ENCODE measurements at regions not wholly inside any gene's neighbourhood (a gene's known extent, or its start where the extent isn't known, plus 50 kb on each side); places are given as distances from the start of the nearest gene placed in this dataset.

DNA sequence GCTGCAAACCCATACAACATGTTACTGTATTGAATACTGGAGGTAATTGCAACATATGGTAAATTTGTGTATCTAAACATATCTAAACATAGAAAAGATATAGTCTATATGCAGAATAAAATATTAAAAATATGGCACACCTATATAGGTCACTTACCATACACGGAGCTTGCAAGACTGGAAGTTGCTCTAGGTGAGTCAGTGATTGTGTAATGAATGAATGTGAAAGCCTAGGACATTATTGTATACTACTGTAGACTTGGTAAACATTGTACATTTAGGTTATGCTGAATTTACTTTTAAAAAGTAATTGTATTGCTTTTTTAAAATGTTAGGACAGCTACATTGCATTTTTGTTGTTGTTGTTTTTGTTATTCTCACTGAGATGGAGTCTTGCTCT lies 968.8 kb downstream of the TLE1 start:
- H3K27ac ChIP-seq: no peak overlapping the region
- no peak for DNase-seq (ENCODE audit: low spot score)
- H3K4me2 ChIP-seq: no peak overlapping the region
- no peak overlapping the region for H3K4me3 ChIP-seq
- no peaks in the 10 kb centered on the region for H3K9me3 ChIP-seq (ENCODE audit: low read depth)
- H3K36me3 ChIP-seq: no peaks in the 10 kb centered on the region
- no peak overlapping the region for H3K27ac Mint-ChIP-seq
- no peak overlapping the region for H3K4me3 Mint-ChIP-seq
- peaks cover 3% of the 10 kb centered on the region for H3K36me3 Mint-ChIP-seq
- H3K4me1 Mint-ChIP-seq: no peaks in the 10 kb centered on the region
- no peaks in the 10 kb centered on the region for H4K20me1 ChIP-seq (ENCODE audit: low read depth)
- no peaks in the 10 kb centered on the region for H3K27me3 Mint-ChIP-seq (ENCODE audit: insufficient read depth, low read depth)
- no peak overlapping the region for H2AFZ ChIP-seq (replicated peaks)
- no peak overlapping the region for H3K9ac ChIP-seq
- H3K79me2 ChIP-seq (ENCODE audit: low read depth): no peaks in the 10 kb centered on the region
- TF ChIP-seq, protein P1, sequence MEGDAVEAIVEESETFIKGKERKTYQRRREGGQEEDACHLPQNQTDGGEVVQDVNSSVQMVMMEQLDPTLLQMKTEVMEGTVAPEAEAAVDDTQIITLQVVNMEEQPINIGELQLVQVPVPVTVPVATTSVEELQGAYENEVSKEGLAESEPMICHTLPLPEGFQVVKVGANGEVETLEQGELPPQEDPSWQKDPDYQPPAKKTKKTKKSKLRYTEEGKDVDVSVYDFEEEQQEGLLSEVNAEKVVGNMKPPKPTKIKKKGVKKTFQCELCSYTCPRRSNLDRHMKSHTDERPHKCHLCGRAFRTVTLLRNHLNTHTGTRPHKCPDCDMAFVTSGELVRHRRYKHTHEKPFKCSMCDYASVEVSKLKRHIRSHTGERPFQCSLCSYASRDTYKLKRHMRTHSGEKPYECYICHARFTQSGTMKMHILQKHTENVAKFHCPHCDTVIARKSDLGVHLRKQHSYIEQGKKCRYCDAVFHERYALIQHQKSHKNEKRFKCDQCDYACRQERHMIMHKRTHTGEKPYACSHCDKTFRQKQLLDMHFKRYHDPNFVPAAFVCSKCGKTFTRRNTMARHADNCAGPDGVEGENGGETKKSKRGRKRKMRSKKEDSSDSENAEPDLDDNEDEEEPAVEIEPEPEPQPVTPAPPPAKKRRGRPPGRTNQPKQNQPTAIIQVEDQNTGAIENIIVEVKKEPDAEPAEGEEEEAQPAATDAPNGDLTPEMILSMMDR (IDR thresholded peaks at IDR 0.05): no peak
- no peak for TF ChIP-seq EZH2 (IDR thresholded peaks at IDR 0.05)
- no peak for TF ChIP-seq EZH2phosphoT487 (IDR thresholded peaks at IDR 0.05)
- no peaks in the 10 kb centered on the region for H3K4me1 ChIP-seq
- H3K27me3 ChIP-seq: no peaks in the 10 kb centered on the region
- no peaks in the 10 kb centered on the region for H3F3A ChIP-seq (ENCODE audit: low read depth)
- peaks cover 14% of the 10 kb centered on the region for H3K9me3 Mint-ChIP-seq

DNA sequence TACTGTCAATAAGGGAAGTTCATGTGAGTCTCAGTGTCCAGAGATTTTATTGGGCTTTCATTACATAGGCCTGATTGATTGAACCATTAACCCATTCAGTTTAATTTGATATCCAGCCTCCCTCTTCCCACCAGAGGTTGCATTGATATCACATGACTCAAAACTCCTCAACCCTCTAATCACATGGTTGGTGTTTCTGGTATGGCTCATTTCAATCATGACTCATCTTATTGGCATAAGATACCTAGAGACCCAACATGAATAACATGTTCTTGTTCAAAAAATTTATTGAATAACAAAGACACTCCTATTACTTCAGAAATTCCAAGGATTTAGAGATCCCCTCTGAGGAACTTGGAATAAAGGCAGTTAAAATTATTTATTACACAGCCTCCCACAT lies 982.2 kb downstream of the TLE1 start:
- H3K9me3 ChIP-seq (ENCODE audit: low read depth): peaks cover 6% of the 10 kb centered on the region
- no peaks in the 10 kb centered on the region for H3K36me3 ChIP-seq
- Mint-ChIP-seq H3K4me3 (no peak overlapping the region), H3K27me3 (ENCODE audit: insufficient read depth, low read depth) (no peaks in the 10 kb centered on the region), H3K4me1 (no peaks in the 10 kb centered on the region), H3K9me3 (peaks cover 34% of the 10 kb centered on the region), H3K36me3 (no peaks in the 10 kb centered on the region), H3K27ac (no peak overlapping the region)
- H3K27me3 ChIP-seq: no peaks in the 10 kb centered on the region
- H2AFZ ChIP-seq (replicated peaks): no peak overlapping the region
- no peak for DNase-seq (ENCODE audit: low spot score)
- no peaks in the 10 kb centered on the region for H3F3A ChIP-seq (ENCODE audit: low read depth)
- no peak overlapping the region for H3K4me2 ChIP-seq
- H3K27ac ChIP-seq: no peak overlapping the region
- H3K79me2 ChIP-seq (ENCODE audit: low read depth): no peaks in the 10 kb centered on the region
- no peaks in the 10 kb centered on the region for H4K20me1 ChIP-seq (ENCODE audit: low read depth)
- H3K9ac ChIP-seq: no peak overlapping the region
- H3K4me1 ChIP-seq: no peaks in the 10 kb centered on the region
- no peak overlapping the region for H3K4me3 ChIP-seq
- TF ChIP-seq EZH2 (IDR thresholded peaks at IDR 0.05): no peak
- TF ChIP-seq EZH2phosphoT487 (IDR thresholded peaks at IDR 0.05): no peak
- TF ChIP-seq, protein P1 (IDR thresholded peaks at IDR 0.05): no peak

DNA sequence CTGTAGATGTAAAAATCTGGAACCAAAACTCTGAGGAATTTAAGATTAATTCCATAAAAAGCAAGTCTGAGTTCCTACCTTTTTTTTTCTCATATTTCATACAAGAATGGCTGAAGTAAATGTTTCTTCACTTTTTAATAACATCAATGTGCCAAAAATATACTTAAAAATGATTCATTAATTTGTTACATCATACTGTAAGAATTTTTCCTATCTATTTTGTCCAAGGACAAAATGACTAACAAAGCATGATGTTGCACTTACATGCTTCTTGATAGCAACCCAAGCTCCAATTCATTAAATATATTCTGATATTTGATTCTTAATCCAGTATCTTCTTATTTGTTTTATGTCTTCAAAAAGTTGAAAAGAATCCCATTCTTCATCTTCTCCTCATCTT lies 988.3 kb downstream of the TLE1 start:
- Histone ChIP-seq H2AFZ (replicated peaks) (no peak overlapping the region), H3K9ac (no peak overlapping the region), H3K36me3 (no peaks in the 10 kb centered on the region), H3K79me2 (ENCODE audit: low read depth) (no peaks in the 10 kb centered on the region), H3F3A (ENCODE audit: low read depth) (no peaks in the 10 kb centered on the region), H3K4me1 (no peaks in the 10 kb centered on the region), H3K9me3 (ENCODE audit: low read depth) (no peaks in the 10 kb centered on the region), H3K27me3 (no peaks in the 10 kb centered on the region), H3K4me2 (no peak overlapping the region), H4K20me1 (ENCODE audit: low read depth) (no peaks in the 10 kb centered on the region), H3K4me3 (no peak overlapping the region), H3K27ac (no peak overlapping the region)
- Mint-ChIP-seq H3K4me1 (peaks cover 30% of the 10 kb centered on the region), H3K27me3 (ENCODE audit: insufficient read depth, low read depth) (no peaks in the 10 kb centered on the region), H3K36me3 (no peaks in the 10 kb centered on the region), H3K9me3 (peaks cover 13% of the 10 kb centered on the region), H3K27ac (no peak overlapping the region), H3K4me3 (no peak overlapping the region)
- DNase-seq (ENCODE audit: low spot score): no peak
- TF ChIP-seq, protein P1 (IDR thresholded peaks at IDR 0.05): no peak
- TF ChIP-seq EZH2phosphoT487 (IDR thresholded peaks at IDR 0.05) (no peak), EZH2 (IDR thresholded peaks at IDR 0.05) (no peak)

Data from neural progenitor cell (in vitro differentiated cells).